ENCODE measurements at regions not wholly inside any gene's neighbourhood (a gene's known extent, or its start where the extent isn't known, plus 50 kb on each side); places are given as distances from the start of the nearest gene placed in this dataset.

DNA sequence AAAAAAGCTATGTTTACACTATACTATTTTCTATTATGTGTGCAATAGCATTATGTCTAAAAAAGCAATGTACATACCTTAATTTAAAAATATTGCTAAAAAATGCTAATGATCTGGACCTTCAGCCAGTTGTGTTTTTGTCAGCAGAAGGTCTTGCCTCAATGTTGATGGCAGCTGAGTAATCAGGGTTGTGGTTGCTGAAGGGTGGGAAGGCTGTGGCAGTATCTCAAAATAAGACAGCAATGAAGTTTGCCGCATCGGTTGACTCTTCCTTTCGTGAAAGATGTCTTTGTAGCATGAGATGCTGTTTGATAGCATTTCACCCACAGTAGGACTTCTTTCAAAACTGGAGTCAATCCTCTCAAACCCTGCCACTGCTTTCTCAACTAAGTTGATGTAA lies 134.7 kb upstream of the CDYL start:
- TF ChIP-seq, protein P1, sequence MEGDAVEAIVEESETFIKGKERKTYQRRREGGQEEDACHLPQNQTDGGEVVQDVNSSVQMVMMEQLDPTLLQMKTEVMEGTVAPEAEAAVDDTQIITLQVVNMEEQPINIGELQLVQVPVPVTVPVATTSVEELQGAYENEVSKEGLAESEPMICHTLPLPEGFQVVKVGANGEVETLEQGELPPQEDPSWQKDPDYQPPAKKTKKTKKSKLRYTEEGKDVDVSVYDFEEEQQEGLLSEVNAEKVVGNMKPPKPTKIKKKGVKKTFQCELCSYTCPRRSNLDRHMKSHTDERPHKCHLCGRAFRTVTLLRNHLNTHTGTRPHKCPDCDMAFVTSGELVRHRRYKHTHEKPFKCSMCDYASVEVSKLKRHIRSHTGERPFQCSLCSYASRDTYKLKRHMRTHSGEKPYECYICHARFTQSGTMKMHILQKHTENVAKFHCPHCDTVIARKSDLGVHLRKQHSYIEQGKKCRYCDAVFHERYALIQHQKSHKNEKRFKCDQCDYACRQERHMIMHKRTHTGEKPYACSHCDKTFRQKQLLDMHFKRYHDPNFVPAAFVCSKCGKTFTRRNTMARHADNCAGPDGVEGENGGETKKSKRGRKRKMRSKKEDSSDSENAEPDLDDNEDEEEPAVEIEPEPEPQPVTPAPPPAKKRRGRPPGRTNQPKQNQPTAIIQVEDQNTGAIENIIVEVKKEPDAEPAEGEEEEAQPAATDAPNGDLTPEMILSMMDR (IDR thresholded peaks at IDR 0.05) = no peak
- no peak for TF ChIP-seq POLR2A (IDR thresholded peaks at IDR 0.05)

All from adrenal gland (tissue), 5 donors.